Activated CD4-positive, alpha-beta T cell treated with anti-CD3 and anti-CD28 coated beads, Interleukin-2, amount 50 U/mL, for 24 hours (primary cell): ENCODE measurements at regions not wholly inside any gene's neighbourhood (a gene's known extent, or its start where the extent isn't known, plus 50 kb on each side); places are given as distances from the start of the nearest gene placed in this dataset.
"Not testable (repeated sequence)": the region's sequence is repeated elsewhere in the genome, so short reads cannot be mapped to it uniquely, and the experiment has no call there.

Experiments
- DNase-seq, 2 donors: peaks; one replicate each; pipeline ENCODE4 v3.0.0-alpha.2; 2020; ENCODE audit warnings: low read depth in 1 of 2, low spot score in 1 of 2

GRCh38 chr9:94188246-94188645 lies 70.9 kb upstream of the ZNF169 start:
- no peak for DNase-seq

GRCh38 chr9:94191706-94192105 lies 67.4 kb upstream of the ZNF169 start:
- not testable (repeated sequence) for DNase-seq

- DNase-seq, result no peak
Observed at GRCh38 chr9:94198414-94198813, 60.7 kb upstream of the ZNF169 start.

- DNase-seq, result no peak
Observed at GRCh38 chr9:94199776-94200175, 59.3 kb upstream of the ZNF169 start.

- no peak for DNase-seq
Observed at GRCh38 chr9:94204174-94204573, 54.9 kb upstream of the ZNF169 start.

- no peak for DNase-seq
Observed at GRCh38 chr9:94207781-94208180, 51.3 kb upstream of the ZNF169 start.
